Thoracic aorta (tissue), 2 donors: ENCODE measurements at regions not wholly inside any gene's neighbourhood (a gene's known extent, or its start where the extent isn't known, plus 50 kb on each side); places are given as distances from the start of the nearest gene placed in this dataset.

Source experiments
- ATAC-seq: fragments of 150-250 bp; one replicate; pipeline ENCODE4 v1.8.0; 2017; ENCODE audit warnings: low read depth; ENCODE audit not compliant: insufficient number of reproducible peaks, low FRiP score
- DNase-seq: peaks from one replicate; pipeline ENCODE4 v3.0.0-alpha.2; 2020; ENCODE audit warnings: low spot score
- H3K27ac ChIP-seq, 2 donors: fragments of 200-600 bp; sonication (generic); 1 replicate in 1 of 2; 2 replicates in 1 of 2; pipeline ENCODE4 v1.5.1; 2016; ENCODE audit warnings: mild to moderate bottlenecking in 2 of 2, moderate library complexity in 2 of 2
- H3K27me3 ChIP-seq: fragments of 200-600 bp; sonication (generic); replicated peaks from 2 replicates; pipeline ENCODE4 v1.6.0; 2016; ENCODE audit warnings: mild to moderate bottlenecking; ENCODE audit not compliant: insufficient read depth
- H3K36me3 ChIP-seq: fragments of 200-600 bp; sonication (generic); one replicate; pipeline ENCODE4 v1.5.1; 2016
- H3K4me1 ChIP-seq, 2 donors: fragments of 200-600 bp; sonication (generic); 1 replicate in 1 of 2; 2 replicates in 1 of 2; pipeline versions ENCODE4 v1.5.1 to v1.6.0; 2016; ENCODE audit warnings: low read depth in 2 of 2, mild to moderate bottlenecking in 1 of 2; ENCODE audit not compliant: control insufficient read depth in 1 of 2
- H3K4me3 ChIP-seq: fragments of 200-600 bp; sonication (generic); 2 replicates; pipeline ENCODE4 v1.5.1; 2016; ENCODE audit warnings: mild to moderate bottlenecking
- H3K9me3 ChIP-seq: fragments of 200-600 bp; sonication (generic); 2 replicates; pipeline ENCODE4 v1.5.1; 2016
- TF ChIP-seq, protein P1 (sequence below): fragments of 200-600 bp; sonication (generic); IDR thresholded peaks from one replicate; pipeline ENCODE4 v1.5.1; 2019; ENCODE audit warnings: antibody characterized with exemption

DNA sequence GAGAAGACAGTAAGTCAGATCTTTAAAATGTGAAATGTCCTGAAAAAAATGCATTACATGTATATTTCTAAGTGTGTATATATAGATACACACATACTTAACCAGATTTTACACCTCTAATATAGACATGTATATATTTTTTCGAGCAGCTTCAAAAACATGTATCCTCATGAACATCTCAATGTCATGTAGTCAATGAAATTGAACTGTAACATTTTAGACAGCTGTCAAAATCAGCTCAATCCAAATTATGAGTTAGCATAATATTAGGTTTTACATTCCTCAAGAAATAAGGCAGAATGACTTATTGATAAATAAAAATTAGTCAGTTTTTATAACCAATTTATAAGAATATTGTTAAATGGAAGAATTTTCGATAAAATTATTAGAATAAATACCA, 665.7 kb downstream of the BRINP3 start:
- H3K27ac ChIP-seq: no peak overlapping the region
- DNase-seq (no peak), ATAC-seq (no peak)
- no peaks in the 10 kb centered on the region for H3K27me3 ChIP-seq
- H3K4me1 ChIP-seq: no peaks in the 10 kb centered on the region
- TF ChIP-seq, protein P1, sequence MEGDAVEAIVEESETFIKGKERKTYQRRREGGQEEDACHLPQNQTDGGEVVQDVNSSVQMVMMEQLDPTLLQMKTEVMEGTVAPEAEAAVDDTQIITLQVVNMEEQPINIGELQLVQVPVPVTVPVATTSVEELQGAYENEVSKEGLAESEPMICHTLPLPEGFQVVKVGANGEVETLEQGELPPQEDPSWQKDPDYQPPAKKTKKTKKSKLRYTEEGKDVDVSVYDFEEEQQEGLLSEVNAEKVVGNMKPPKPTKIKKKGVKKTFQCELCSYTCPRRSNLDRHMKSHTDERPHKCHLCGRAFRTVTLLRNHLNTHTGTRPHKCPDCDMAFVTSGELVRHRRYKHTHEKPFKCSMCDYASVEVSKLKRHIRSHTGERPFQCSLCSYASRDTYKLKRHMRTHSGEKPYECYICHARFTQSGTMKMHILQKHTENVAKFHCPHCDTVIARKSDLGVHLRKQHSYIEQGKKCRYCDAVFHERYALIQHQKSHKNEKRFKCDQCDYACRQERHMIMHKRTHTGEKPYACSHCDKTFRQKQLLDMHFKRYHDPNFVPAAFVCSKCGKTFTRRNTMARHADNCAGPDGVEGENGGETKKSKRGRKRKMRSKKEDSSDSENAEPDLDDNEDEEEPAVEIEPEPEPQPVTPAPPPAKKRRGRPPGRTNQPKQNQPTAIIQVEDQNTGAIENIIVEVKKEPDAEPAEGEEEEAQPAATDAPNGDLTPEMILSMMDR: no peak
- no peak overlapping the region for H3K4me3 ChIP-seq
- H3K9me3 ChIP-seq: no peaks in the 10 kb centered on the region
- H3K36me3 ChIP-seq: no peaks in the 10 kb centered on the region

DNA sequence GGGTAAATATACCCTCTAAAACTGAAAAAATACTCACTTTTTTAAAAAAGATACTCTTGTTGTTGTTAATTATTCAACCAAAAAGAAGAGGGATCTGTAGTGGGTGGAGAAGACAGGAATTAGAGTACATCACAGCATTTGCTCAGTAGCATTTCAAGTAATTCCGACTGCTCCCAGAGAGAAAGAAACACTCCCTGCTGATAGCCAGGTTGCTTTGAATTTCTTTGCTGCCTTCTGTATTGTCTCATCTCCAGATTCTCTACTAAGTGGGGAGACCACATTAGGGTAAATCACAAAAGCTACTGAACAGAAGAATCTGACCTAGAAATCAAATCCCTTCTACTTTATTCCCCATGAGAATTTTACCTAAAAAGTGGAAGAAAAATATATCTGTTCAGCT, 661.1 kb downstream of the BRINP3 start:
- TF ChIP-seq, protein P1: no peak
- no peaks in the 10 kb centered on the region for H3K36me3 ChIP-seq
- DNase-seq: no peak
- no peak overlapping the region for H3K27ac ChIP-seq
- H3K4me3 ChIP-seq: no peak overlapping the region
- no peaks in the 10 kb centered on the region for H3K27me3 ChIP-seq
- no peaks in the 10 kb centered on the region for H3K9me3 ChIP-seq
- ATAC-seq: no peak
- no peaks in the 10 kb centered on the region for H3K4me1 ChIP-seq

DNA sequence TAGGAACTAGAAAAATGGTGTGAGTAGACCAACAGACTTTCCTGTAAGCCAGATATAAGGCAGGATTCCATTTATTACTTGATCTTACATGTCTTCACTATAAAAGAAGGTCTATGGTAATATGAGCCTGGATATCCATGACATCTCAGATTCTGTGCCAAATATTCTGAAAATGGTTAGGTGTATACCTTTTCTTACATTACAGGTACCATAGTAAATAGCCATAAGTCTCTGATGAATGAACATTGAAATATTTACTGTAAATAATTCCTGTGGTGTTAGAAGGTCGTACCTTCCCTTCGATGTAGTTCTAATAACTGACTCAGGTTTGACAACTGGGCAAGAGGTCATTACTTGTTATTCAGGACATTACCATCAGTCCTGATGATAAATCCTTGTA, 657.9 kb downstream of the BRINP3 start:
- no peaks in the 10 kb centered on the region for H3K9me3 ChIP-seq
- no peaks in the 10 kb centered on the region for H3K27me3 ChIP-seq
- no peak overlapping the region for H3K4me3 ChIP-seq
- no peaks in the 10 kb centered on the region for H3K4me1 ChIP-seq
- TF ChIP-seq, protein P1: no peak
- DNase-seq (no peak), ATAC-seq (no peak)
- no peaks in the 10 kb centered on the region for H3K36me3 ChIP-seq
- H3K27ac ChIP-seq: no peak overlapping the region

DNA sequence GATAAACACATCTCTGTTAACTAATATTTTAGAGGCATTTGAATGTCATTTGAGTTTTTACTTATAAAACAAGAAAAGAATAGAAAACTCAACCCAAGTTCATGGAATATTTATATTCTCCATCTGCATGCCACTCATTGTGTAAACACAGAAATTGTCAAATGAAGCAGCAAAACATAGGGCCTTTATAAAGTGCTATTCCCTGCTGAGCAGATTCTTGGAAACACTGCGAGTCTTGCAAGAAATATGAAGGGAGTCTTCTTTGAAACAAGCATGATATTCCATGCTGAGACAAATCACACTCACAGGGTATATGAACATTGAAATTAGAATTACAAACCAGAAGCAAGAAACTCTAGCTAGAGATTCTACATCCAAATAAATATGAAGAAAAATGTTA, 655.8 kb downstream of the BRINP3 start:
- no peak overlapping the region for H3K27ac ChIP-seq
- no peak for DNase-seq
- TF ChIP-seq, protein P1: no peak
- H3K36me3 ChIP-seq: no peaks in the 10 kb centered on the region
- ATAC-seq: no peak
- H3K4me3 ChIP-seq: no peak overlapping the region
- H3K27me3 ChIP-seq: no peaks in the 10 kb centered on the region
- no peaks in the 10 kb centered on the region for H3K4me1 ChIP-seq
- no peaks in the 10 kb centered on the region for H3K9me3 ChIP-seq

DNA sequence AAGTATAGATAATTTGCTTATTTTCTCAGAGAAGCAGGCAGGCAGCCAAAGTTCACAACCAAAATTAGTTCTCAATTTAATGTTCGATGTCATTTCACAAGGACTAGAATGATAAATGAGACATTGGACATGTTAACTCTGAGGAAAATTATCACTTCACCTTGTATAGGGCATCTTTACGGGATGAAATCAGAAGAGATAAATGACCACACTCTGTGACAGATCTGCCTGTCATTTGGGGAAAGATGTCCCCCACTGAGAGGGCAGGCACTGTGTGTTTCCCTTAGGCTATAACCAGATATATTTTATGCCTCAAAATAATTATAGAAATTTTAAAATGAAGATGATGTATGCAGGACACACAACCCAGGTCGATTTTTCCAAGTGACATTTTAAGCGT, 642.9 kb downstream of the BRINP3 start:
- DNase-seq (no peak), ATAC-seq (no peak)
- TF ChIP-seq, protein P1: no peak
- Histone ChIP-seq H3K9me3 (no peaks in the 10 kb centered on the region), H3K27ac (no peak overlapping the region), H3K4me3 (no peak overlapping the region), H3K36me3 (no peaks in the 10 kb centered on the region), H3K4me1 (no peaks in the 10 kb centered on the region), H3K27me3 (no peaks in the 10 kb centered on the region)
